HEK293 (cell line): ENCODE measurements at regions not wholly inside any gene's neighbourhood (a gene's known extent, or its start where the extent isn't known, plus 50 kb on each side); places are given as distances from the start of the nearest gene placed in this dataset.

ENCODE experiments used
- CTCF ChIA-PET: fragments of 350-600 bp; formaldehyde crosslinking; extraction: SDS; loops from one replicate; lab custom pipeline; 2021; ENCODE audit warnings: antibody characterized with exemption; lab: Yijun Ruan, JAX
- POLR2A ChIA-PET: fragments of 300-600 bp; formaldehyde crosslinking; extraction: SDS; loops from one replicate; lab custom pipeline; 2020; ENCODE audit warnings: antibody characterized with exemption, inconsistent platforms; lab: Yijun Ruan, JAX
- H3K27ac ChIP-seq: fragments of 200-500 bp; sonication (Bioruptor generic); 2 replicates; pipeline ENCODE4 v1.5.1; 2014; ENCODE audit warnings: low read depth, low read length, control low read depth, inconsistent platforms; ENCODE audit errors: extremely low read depth
- H3K36me3 ChIP-seq, 2 experiments: fragments of 200-500 bp in 1 of 2; sonication (Bioruptor generic) in 1 of 2; 1 replicate in 1 of 2; 2 replicates in 1 of 2; pipeline ENCODE4 v1.5.1; 2014 to 2017; ENCODE audit warnings: inconsistent platforms in 2 of 2, low read length in 2 of 2; ENCODE audit not compliant: control insufficient read depth in 2 of 2, insufficient read depth in 1 of 2
- H3K4me1 ChIP-seq: fragments of 200-500 bp; sonication (Bioruptor generic); 2 replicates; pipeline ENCODE4 v1.5.1; 2014; ENCODE audit warnings: mild to moderate bottlenecking, low read length, inconsistent platforms; ENCODE audit not compliant: control insufficient read depth, insufficient read depth
- H3K4me3 ChIP-seq: 2 replicates; pipeline ENCODE4 v1.5.1; 2011; ENCODE audit warnings: low read depth, mild to moderate bottlenecking, control low read depth, low read length, moderate library complexity
- H3K9me3 ChIP-seq: fragments of 200-500 bp; sonication (Bioruptor generic); 2 replicates; pipeline ENCODE4 v1.5.1; 2014; ENCODE audit warnings: low read depth, low read length, inconsistent platforms; ENCODE audit not compliant: control insufficient read depth, insufficient read depth
- AEBP2 ChIP-seq: fragments of 450-650 bp; formaldehyde crosslinking; IDR thresholded peaks from 2 replicates; pipeline ENCODE4 v1.5.1; 2016; ENCODE audit warnings: missing biosample characterization, missing genetic modification characterization, borderline replicate concordance
- GLI4 ChIP-seq: fragments of 450-650 bp; formaldehyde crosslinking; IDR thresholded peaks from 2 replicates; pipeline ENCODE4 v1.5.1; 2016; ENCODE audit warnings: missing biosample characterization, missing genetic modification characterization
- PATZ1 ChIP-seq: fragments of 450-650 bp; formaldehyde crosslinking; IDR thresholded peaks from 2 replicates; pipeline ENCODE4 v1.5.1; 2016; ENCODE audit warnings: missing biosample characterization, missing genetic modification characterization
- TRIM28 ChIP-seq: IDR thresholded peaks from 2 replicates; pipeline ENCODE4 v1.6.1; 2011; ENCODE audit warnings: low read length, control low read depth, borderline replicate concordance
- ZBTB20 ChIP-seq: fragments of 450-650 bp; formaldehyde crosslinking; IDR thresholded peaks from 2 replicates; pipeline ENCODE4 v1.5.1; 2016; ENCODE audit warnings: missing biosample characterization, missing genetic modification characterization
- ZBTB21 ChIP-seq: fragments of 450-650 bp; formaldehyde crosslinking; IDR thresholded peaks from 2 replicates; pipeline ENCODE4 v1.5.1; 2017; ENCODE audit warnings: missing biosample characterization, missing genetic modification characterization
- ZFP37 ChIP-seq: fragments of 450-650 bp; formaldehyde crosslinking; IDR thresholded peaks from 2 replicates; pipeline ENCODE4 v1.5.1; 2016; ENCODE audit warnings: missing biosample characterization, missing genetic modification characterization
- ZNF132 ChIP-seq: fragments of 450-650 bp; formaldehyde crosslinking; IDR thresholded peaks from 2 replicates; pipeline ENCODE4 v1.5.1; 2017; ENCODE audit warnings: missing biosample characterization, missing genetic modification characterization, borderline replicate concordance
- ZNF155 ChIP-seq: fragments of 450-650 bp; formaldehyde crosslinking; IDR thresholded peaks from 2 replicates; pipeline ENCODE4 v1.5.1; 2016; ENCODE audit warnings: missing biosample characterization, missing genetic modification characterization
- ZNF18 ChIP-seq: fragments of 450-650 bp; formaldehyde crosslinking; IDR thresholded peaks from 2 replicates; pipeline ENCODE4 v1.5.1; 2016; ENCODE audit warnings: missing biosample characterization, missing genetic modification characterization
- ZNF184 ChIP-seq: fragments of 450-650 bp; IDR thresholded peaks from 2 replicates; pipeline ENCODE4 v1.5.1; 2018; ENCODE audit warnings: missing biosample characterization, mild to moderate bottlenecking, missing genetic modification characterization
- ZNF302 ChIP-seq: fragments of 450-650 bp; formaldehyde crosslinking; IDR thresholded peaks from 2 replicates; pipeline ENCODE4 v1.5.1; 2016; ENCODE audit warnings: missing biosample characterization, missing genetic modification characterization, low read depth
- ZNF473 ChIP-seq: fragments of 450-650 bp; formaldehyde crosslinking; IDR thresholded peaks from 2 replicates; pipeline ENCODE4 v1.5.1; 2017; ENCODE audit warnings: missing biosample characterization, missing genetic modification characterization
- ZNF560 ChIP-seq: fragments of 450-650 bp; formaldehyde crosslinking; IDR thresholded peaks from 2 replicates; pipeline ENCODE4 v1.5.1; 2017; ENCODE audit warnings: missing biosample characterization, missing genetic modification characterization, borderline replicate concordance
- ZNF624 ChIP-seq: fragments of 450-650 bp; formaldehyde crosslinking; IDR thresholded peaks from 2 replicates; pipeline ENCODE4 v1.5.1; 2017; ENCODE audit warnings: missing biosample characterization, missing genetic modification characterization
- ZNF76 ChIP-seq: fragments of 450-650 bp; formaldehyde crosslinking; IDR thresholded peaks from 2 replicates; pipeline ENCODE4; 2016; ENCODE audit warnings: low read depth, missing biosample characterization, missing genetic modification characterization, borderline replicate concordance
- ZNF785 ChIP-seq: fragments of 450-650 bp; formaldehyde crosslinking; IDR thresholded peaks from 2 replicates; pipeline ENCODE4 v1.5.1; 2016; ENCODE audit warnings: missing biosample characterization, missing genetic modification characterization
- ZSCAN30 ChIP-seq: fragments of 450-650 bp; IDR thresholded peaks from 2 replicates; pipeline ENCODE4 v1.5.1; 2018; ENCODE audit warnings: missing biosample characterization, mild to moderate bottlenecking, missing genetic modification characterization, moderate library complexity
- TF ChIP-seq, protein P1 (sequence below): fragments of 450-650 bp; formaldehyde crosslinking; IDR thresholded peaks from 2 replicates; pipeline ENCODE4 v1.5.1; 2016; ENCODE audit warnings: missing biosample characterization, missing genetic modification characterization
- TF ChIP-seq, protein P2 (sequence below): fragments of 450-650 bp; formaldehyde crosslinking; IDR thresholded peaks from 2 replicates; pipeline ENCODE4 v1.5.1; 2016; ENCODE audit warnings: missing biosample characterization, missing genetic modification characterization

DNA sequence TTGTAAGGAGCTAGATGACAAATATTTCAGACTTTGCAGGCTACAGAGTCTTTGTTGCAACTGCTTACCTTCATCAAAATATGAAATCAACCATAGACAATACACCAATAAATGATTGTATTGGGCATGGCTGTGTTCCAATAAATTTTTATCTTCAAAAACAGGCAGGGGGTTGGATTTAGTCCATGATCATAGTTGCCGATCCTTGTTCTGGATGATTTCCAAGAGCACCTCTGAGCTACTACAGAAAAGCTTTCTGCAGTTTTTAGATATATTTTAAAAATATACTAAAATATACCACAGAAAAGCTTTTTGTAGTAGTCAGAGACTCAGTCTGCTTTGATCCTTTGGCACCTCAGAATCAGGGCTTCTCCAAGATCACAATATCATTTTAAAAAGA is 145.0 kb downstream of the HTR1B start:
- CTCF ChIA-PET = no interaction called here
- no peaks in the 10 kb centered on the region for H3K9me3 ChIP-seq

DNA sequence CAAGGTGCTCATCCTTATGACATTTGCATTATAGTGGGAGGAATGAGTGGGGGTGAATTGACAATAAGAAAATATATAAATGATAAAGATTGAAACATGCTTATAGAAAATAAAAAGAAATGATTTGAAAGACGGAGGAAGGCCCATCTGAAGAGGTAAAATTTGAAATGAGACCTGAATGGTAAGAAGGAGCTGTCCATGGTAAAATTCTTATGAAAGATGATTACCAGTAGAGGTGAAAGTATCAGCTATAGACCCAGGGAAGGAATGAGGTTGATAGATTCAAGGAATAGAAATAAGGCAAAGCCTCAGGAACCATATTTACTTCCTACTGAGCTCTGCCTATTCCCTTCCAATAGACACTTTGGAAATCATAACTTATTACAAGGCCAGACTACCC is 149.7 kb downstream of the HTR1B start:
- no peaks in the 10 kb centered on the region for H3K36me3 ChIP-seq
- H3K27ac ChIP-seq = no peak overlapping the region
- no peaks in the 10 kb centered on the region for H3K9me3 ChIP-seq
- H3K4me3 ChIP-seq = no peak overlapping the region
- ChIA-PET POLR2A (no interaction called here), CTCF (no interaction called here)
- H3K4me1 ChIP-seq = no peaks in the 10 kb centered on the region
- no peak for TF ChIP-seq PATZ1 (tag by site-specific recombination)
- TF ChIP-seq, protein P1, sequence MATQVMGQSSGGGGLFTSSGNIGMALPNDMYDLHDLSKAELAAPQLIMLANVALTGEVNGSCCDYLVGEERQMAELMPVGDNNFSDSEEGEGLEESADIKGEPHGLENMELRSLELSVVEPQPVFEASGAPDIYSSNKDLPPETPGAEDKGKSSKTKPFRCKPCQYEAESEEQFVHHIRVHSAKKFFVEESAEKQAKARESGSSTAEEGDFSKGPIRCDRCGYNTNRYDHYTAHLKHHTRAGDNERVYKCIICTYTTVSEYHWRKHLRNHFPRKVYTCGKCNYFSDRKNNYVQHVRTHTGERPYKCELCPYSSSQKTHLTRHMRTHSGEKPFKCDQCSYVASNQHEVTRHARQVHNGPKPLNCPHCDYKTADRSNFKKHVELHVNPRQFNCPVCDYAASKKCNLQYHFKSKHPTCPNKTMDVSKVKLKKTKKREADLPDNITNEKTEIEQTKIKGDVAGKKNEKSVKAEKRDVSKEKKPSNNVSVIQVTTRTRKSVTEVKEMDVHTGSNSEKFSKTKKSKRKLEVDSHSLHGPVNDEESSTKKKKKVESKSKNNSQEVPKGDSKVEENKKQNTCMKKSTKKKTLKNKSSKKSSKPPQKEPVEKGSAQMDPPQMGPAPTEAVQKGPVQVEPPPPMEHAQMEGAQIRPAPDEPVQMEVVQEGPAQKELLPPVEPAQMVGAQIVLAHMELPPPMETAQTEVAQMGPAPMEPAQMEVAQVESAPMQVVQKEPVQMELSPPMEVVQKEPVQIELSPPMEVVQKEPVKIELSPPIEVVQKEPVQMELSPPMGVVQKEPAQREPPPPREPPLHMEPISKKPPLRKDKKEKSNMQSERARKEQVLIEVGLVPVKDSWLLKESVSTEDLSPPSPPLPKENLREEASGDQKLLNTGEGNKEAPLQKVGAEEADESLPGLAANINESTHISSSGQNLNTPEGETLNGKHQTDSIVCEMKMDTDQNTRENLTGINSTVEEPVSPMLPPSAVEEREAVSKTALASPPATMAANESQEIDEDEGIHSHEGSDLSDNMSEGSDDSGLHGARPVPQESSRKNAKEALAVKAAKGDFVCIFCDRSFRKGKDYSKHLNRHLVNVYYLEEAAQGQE (tag by site-specific recombination) = peak; percentile 94
- TF ChIP-seq, all 188 proteins: peak for 1

More for the DNA sequence above, 145.0 kb downstream of the HTR1B start:
- no peak for TF ChIP-seq ZNF184 (tag by site-specific recombination)
- no peak for TF ChIP-seq GLI4
- TF ChIP-seq ZFP37 (tag by site-specific recombination) = no peak
- no peak for TF ChIP-seq TRIM28
- TF ChIP-seq ZBTB21 (tag by site-specific recombination) = no peak
- no peak for TF ChIP-seq ZNF76
- no peak for TF ChIP-seq ZNF18 (tag by site-specific recombination)
- no peak for TF ChIP-seq ZBTB20 (tag by site-specific recombination)
- no peak for TF ChIP-seq AEBP2 (tag by site-specific recombination)
- no peak for TF ChIP-seq ZNF155 (tag by site-specific recombination)
- no peak for TF ChIP-seq ZNF624 (tag by site-specific recombination)
- no peak for TF ChIP-seq ZNF132
- TF ChIP-seq, protein P2, sequence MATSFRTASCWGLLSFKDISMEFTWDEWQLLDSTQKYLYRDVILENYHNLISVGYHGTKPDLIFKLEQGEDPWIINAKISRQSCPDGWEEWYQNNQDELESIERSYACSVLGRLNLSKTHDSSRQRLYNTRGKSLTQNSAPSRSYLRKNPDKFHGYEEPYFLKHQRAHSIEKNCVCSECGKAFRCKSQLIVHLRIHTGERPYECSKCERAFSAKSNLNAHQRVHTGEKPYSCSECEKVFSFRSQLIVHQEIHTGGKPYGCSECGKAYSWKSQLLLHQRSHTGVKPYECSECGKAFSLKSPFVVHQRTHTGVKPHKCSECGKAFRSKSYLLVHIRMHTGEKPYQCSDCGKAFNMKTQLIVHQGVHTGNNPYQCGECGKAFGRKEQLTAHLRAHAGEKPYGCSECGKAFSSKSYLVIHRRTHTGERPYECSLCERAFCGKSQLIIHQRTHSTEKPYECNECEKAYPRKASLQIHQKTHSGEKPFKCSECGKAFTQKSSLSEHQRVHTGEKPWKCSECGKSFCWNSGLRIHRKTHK (tag by site-specific recombination) = no peak
- TF ChIP-seq ZNF560 (tag by site-specific recombination) = no peak
- TF ChIP-seq ZNF473 (tag by site-specific recombination) = no peak
- TF ChIP-seq ZNF302 (tag by site-specific recombination) = no peak
- no peak for TF ChIP-seq ZNF785 (tag by site-specific recombination)
- TF ChIP-seq ZSCAN30 = no peak
- Histone ChIP-seq H3K27ac (no peak overlapping the region), H3K4me3 (no peak overlapping the region), H3K36me3 (no peaks in the 10 kb centered on the region), H3K4me1 (no peaks in the 10 kb centered on the region)
- POLR2A ChIA-PET = no interaction called here
